ENCODE measurements at regions not wholly inside any gene's neighbourhood (a gene's known extent, or its start where the extent isn't known, plus 50 kb on each side); places are given as distances from the start of the nearest gene placed in this dataset.

DNA sequence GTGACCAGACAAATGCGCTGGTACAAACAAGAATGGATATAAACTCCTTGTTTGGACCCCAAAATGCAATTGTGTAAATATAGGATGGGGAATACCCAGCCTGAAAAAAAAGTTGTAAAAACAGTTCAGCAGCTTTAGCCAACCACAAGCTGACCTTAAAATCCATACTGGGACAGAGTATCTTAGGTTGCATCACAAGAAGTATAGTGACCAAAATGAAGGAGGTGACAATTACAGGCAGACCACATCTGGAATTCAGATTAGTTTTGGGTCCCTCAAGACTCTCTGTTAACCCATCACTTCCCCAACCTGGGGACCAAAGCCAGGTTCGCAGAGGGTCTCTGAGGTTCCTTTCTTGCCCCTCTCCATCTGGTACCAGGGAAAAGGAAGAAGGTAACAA, 115.9 kb upstream of the PRR20G start:
- Histone ChIP-seq H3K9ac (ENCODE audit: low read length) (no peak overlapping the region), H3K27me3 (ENCODE audit: control insufficient read depth in 1 of 2, insufficient read depth in 1 of 2, low read length in 2 of 2) (peaks cover 11 to 25% of the 10 kb centered on the region in 2 experiments), H3K23ac (ENCODE audit: low read length in 2 of 2) (no peak overlapping the region), H3K9me3 (ENCODE audit: control insufficient read depth, low read length) (no peaks in the 10 kb centered on the region), H2BK15ac (ENCODE audit: low read depth, poor library complexity, severe bottlenecking) (no peak overlapping the region), H3K14ac (ENCODE audit: low read length in 2 of 2) (no peak overlapping the region), H3K18ac (ENCODE audit: low read depth in 1 of 2, low read length in 2 of 2) (no peak overlapping the region), H3K4ac (ENCODE audit: low read depth in 1 of 2, low read length in 2 of 2) (no peak overlapping the region), H2BK120ac (ENCODE audit: low read depth, low read length) (no peak overlapping the region), H3K36me3 (ENCODE audit: control insufficient read depth in 1 of 2, insufficient read depth in 2 of 2, low read depth in 1 of 2, low read length in 2 of 2) (no peaks in the 10 kb centered on the region), H3K4me1 (ENCODE audit: control insufficient read depth, insufficient read depth, low read depth, low read length) (no peaks in the 10 kb centered on the region), H3K4me3 (ENCODE audit: insufficient read depth in 1 of 2, low read depth in 1 of 2, low read length in 2 of 2) (no peak overlapping the region), H3K79me1 (replicated peaks; ENCODE audit: low read length, poor library complexity, severe bottlenecking) (no peaks in the 10 kb centered on the region), H2AFZ (ENCODE audit: low read depth, low read length) (no peak overlapping the region), H4K91ac (ENCODE audit: low read length) (no peak overlapping the region), H2BK12ac (ENCODE audit: low read length in 2 of 2) (no peak overlapping the region), H4K8ac (ENCODE audit: low read length) (no peak overlapping the region), H2AK5ac (ENCODE audit: low read length, severe bottlenecking) (no peak overlapping the region), H2BK5ac (ENCODE audit: low read depth, low read length, poor library complexity, severe bottlenecking) (no peak overlapping the region), H3K4me2 (ENCODE audit: low read length, poor library complexity, severe bottlenecking) (no peak overlapping the region), H3K27ac (ENCODE audit: low read length, poor library complexity, severe bottlenecking) (no peak overlapping the region)
- DNase-seq, result no peak
- WGBS, result no CpG with 5 or more reads among the region's 2 CpGs

DNA sequence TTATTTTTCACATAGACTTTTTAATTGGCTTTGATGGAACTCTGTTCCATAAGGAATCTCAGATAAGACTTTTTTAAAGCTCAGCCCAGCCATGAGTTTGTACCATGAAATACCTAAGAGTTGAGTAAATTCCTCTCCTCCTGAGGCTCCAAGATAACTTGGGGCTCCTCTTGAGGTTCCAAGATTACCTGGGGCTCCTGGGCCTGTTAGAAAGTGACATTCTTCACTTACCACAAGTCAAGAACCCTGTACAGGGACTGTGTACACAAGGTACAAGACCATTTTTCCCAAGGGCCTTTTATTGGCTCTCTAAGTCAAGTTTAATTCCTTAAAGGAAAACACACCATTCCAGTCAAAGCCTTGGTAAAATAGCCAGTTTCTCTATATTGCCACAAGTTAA, 111.3 kb upstream of the PRR20G start:
- H3K79me1 ChIP-seq (replicated peaks; ENCODE audit: low read length, poor library complexity, severe bottlenecking), result no peaks in the 10 kb centered on the region
- no peak overlapping the region for H2BK120ac ChIP-seq (ENCODE audit: low read depth, low read length)
- no peak overlapping the region for H2AK5ac ChIP-seq (ENCODE audit: low read length, severe bottlenecking)
- H2BK5ac ChIP-seq (ENCODE audit: low read depth, low read length, poor library complexity, severe bottlenecking), result no peak overlapping the region
- no peak for DNase-seq
- no peak overlapping the region for H3K4me3 ChIP-seq (ENCODE audit: insufficient read depth in 1 of 2, low read depth in 1 of 2, low read length in 2 of 2)
- H3K36me3 ChIP-seq (ENCODE audit: control insufficient read depth in 1 of 2, insufficient read depth in 2 of 2, low read depth in 1 of 2, low read length in 2 of 2), result no peaks in the 10 kb centered on the region
- H3K23ac ChIP-seq (ENCODE audit: low read length in 2 of 2), result no peak overlapping the region
- no peaks in the 10 kb centered on the region for H3K9me3 ChIP-seq (ENCODE audit: control insufficient read depth, low read length)
- no peak overlapping the region for H3K14ac ChIP-seq (ENCODE audit: low read length in 2 of 2)
- no peak overlapping the region for H3K4me2 ChIP-seq (ENCODE audit: low read length, poor library complexity, severe bottlenecking)
- no peak overlapping the region for H4K8ac ChIP-seq (ENCODE audit: low read length)
- no peak overlapping the region for H3K18ac ChIP-seq (ENCODE audit: low read depth in 1 of 2, low read length in 2 of 2)
- no peak overlapping the region for H3K4ac ChIP-seq (ENCODE audit: low read depth in 1 of 2, low read length in 2 of 2)
- H3K27ac ChIP-seq (ENCODE audit: low read length, poor library complexity, severe bottlenecking), result no peak overlapping the region
- H4K91ac ChIP-seq (ENCODE audit: low read length), result no peak overlapping the region
- peaks cover 7% of the 10 kb centered on the region for H3K4me1 ChIP-seq (ENCODE audit: control insufficient read depth, insufficient read depth, low read depth, low read length)
- H2BK12ac ChIP-seq (ENCODE audit: low read length in 2 of 2), result no peak overlapping the region
- H3K27me3 ChIP-seq (ENCODE audit: control insufficient read depth in 1 of 2, insufficient read depth in 1 of 2, low read length in 2 of 2), result peaks cover 24 to 33% of the 10 kb centered on the region in 2 experiments
- no peak overlapping the region for H2AFZ ChIP-seq (ENCODE audit: low read depth, low read length)
- H3K9ac ChIP-seq (ENCODE audit: low read length), result no peak overlapping the region
- H2BK15ac ChIP-seq (ENCODE audit: low read depth, poor library complexity, severe bottlenecking), result no peak overlapping the region

DNA sequence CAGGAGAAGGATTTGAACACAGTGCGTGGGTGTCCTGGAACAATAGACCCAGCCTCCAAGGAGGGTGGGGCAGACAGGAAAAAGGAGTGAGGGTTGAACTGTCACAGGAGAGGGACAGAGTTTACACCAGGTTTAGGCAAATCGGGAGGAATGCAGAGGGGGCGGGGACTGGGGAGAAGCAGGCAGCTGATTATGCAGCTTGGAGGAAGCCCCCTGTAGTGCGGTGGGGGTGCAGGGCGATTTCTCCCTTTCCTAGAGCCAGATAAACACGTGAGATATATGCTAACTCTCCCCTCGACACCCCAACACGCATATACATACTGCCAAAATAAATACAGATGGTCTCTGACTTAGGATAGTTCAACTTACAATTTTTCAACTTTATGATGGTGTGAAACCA, 108.6 kb upstream of the PRR20G start:
- Histone ChIP-seq H4K91ac (ENCODE audit: low read length) (no peak overlapping the region), H2BK15ac (ENCODE audit: low read depth, poor library complexity, severe bottlenecking) (no peak overlapping the region), H2BK120ac (ENCODE audit: low read depth, low read length) (no peak overlapping the region), H3K36me3 (ENCODE audit: control insufficient read depth in 1 of 2, insufficient read depth in 2 of 2, low read depth in 1 of 2, low read length in 2 of 2) (no peaks in the 10 kb centered on the region), H2AK5ac (ENCODE audit: low read length, severe bottlenecking) (no peak overlapping the region), H4K8ac (ENCODE audit: low read length) (no peak overlapping the region), H3K18ac (ENCODE audit: low read depth in 1 of 2, low read length in 2 of 2) (no peak overlapping the region), H3K14ac (ENCODE audit: low read length in 2 of 2) (no peak overlapping the region), H2AFZ (ENCODE audit: low read depth, low read length) (no peak overlapping the region), H3K4me3 (ENCODE audit: insufficient read depth in 1 of 2, low read depth in 1 of 2, low read length in 2 of 2) (no peak overlapping the region), H3K4ac (ENCODE audit: low read depth in 1 of 2, low read length in 2 of 2) (no peak overlapping the region), H3K4me1 (ENCODE audit: control insufficient read depth, insufficient read depth, low read depth, low read length) (peaks cover 7% of the 10 kb centered on the region), H3K27me3 (ENCODE audit: control insufficient read depth in 1 of 2, insufficient read depth in 1 of 2, low read length in 2 of 2) (peaks cover 21 to 58% of the 10 kb centered on the region in 2 experiments), H3K9me3 (ENCODE audit: control insufficient read depth, low read length) (no peaks in the 10 kb centered on the region), H3K9ac (ENCODE audit: low read length) (no peak overlapping the region), H2BK5ac (ENCODE audit: low read depth, low read length, poor library complexity, severe bottlenecking) (no peak overlapping the region), H2BK12ac (ENCODE audit: low read length in 2 of 2) (no peak overlapping the region), H3K4me2 (ENCODE audit: low read length, poor library complexity, severe bottlenecking) (no peak overlapping the region), H3K79me1 (replicated peaks; ENCODE audit: low read length, poor library complexity, severe bottlenecking) (no peaks in the 10 kb centered on the region), H3K23ac (ENCODE audit: low read length in 2 of 2) (no peak overlapping the region), H3K27ac (ENCODE audit: low read length, poor library complexity, severe bottlenecking) (no peak overlapping the region)
- DNase-seq, result no peak
- WGBS, result 6% methylated on average over 3 of the region's 8 CpGs

DNA sequence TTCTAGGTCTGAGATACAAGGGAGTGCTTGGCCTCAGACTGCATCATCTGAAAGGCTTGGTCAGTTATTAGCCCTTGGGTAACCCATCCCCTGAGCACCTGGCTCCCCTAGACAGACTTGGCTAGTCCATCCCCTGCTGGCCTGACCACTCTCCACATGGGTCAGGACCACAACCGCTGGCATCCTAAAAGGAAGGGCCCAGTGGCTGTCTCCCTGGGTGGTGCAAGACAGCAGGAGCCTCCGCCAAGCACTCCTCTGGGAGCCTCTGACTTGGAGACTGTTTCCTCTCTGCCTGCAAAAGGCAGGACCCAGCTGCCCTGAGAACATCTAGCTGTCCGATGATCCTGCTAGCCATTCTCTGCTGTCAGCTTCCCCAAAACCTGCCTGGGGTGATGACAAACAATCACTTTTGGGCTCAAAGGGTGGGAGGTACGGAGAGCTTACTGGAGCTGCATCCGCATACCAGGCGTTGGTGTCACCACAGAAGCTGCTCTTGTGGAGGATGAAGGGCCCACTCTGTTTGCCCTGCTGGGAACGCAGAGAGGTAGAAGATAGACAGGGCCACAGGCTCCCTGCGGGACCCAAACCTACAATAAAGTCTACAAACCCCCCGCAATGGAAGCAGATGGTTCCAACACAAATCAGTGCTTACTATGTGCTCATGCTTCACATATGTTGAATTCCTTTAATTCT, 108.0 kb upstream of the PRR20G start:
- H4K8ac ChIP-seq (ENCODE audit: low read length), result no peak overlapping the region
- H3K4me3 ChIP-seq (ENCODE audit: insufficient read depth in 1 of 2, low read depth in 1 of 2, low read length in 2 of 2), result no peak overlapping the region
- no peak overlapping the region for H2BK120ac ChIP-seq (ENCODE audit: low read depth, low read length)
- H3K4me2 ChIP-seq (ENCODE audit: low read length, poor library complexity, severe bottlenecking), result no peak overlapping the region
- no peak overlapping the region for H3K23ac ChIP-seq (ENCODE audit: low read length in 2 of 2)
- H2BK12ac ChIP-seq (ENCODE audit: low read length in 2 of 2), result no peak overlapping the region
- peaks cover 21 to 65% of the 10 kb centered on the region in 2 experiments for H3K27me3 ChIP-seq (ENCODE audit: control insufficient read depth in 1 of 2, insufficient read depth in 1 of 2, low read length in 2 of 2)
- H3K79me1 ChIP-seq (replicated peaks; ENCODE audit: low read length, poor library complexity, severe bottlenecking), result no peaks in the 10 kb centered on the region
- no peak overlapping the region for H2AFZ ChIP-seq (ENCODE audit: low read depth, low read length)
- no peak overlapping the region for H3K9ac ChIP-seq (ENCODE audit: low read length)
- peaks cover 7% of the 10 kb centered on the region for H3K4me1 ChIP-seq (ENCODE audit: control insufficient read depth, insufficient read depth, low read depth, low read length)
- DNase-seq, result no peak
- H3K14ac ChIP-seq (ENCODE audit: low read length in 2 of 2), result no peak overlapping the region
- H2AK5ac ChIP-seq (ENCODE audit: low read length, severe bottlenecking), result no peak overlapping the region
- WGBS, result 70% methylated on average over 9 of the region's 9 CpGs
- H3K18ac ChIP-seq (ENCODE audit: low read depth in 1 of 2, low read length in 2 of 2), result no peak overlapping the region
- no peak overlapping the region for H2BK15ac ChIP-seq (ENCODE audit: low read depth, poor library complexity, severe bottlenecking)
- H3K27ac ChIP-seq (ENCODE audit: low read length, poor library complexity, severe bottlenecking), result no peak overlapping the region
- no peak overlapping the region for H3K4ac ChIP-seq (ENCODE audit: low read depth in 1 of 2, low read length in 2 of 2)
- H2BK5ac ChIP-seq (ENCODE audit: low read depth, low read length, poor library complexity, severe bottlenecking), result no peak overlapping the region
- no peaks in the 10 kb centered on the region for H3K9me3 ChIP-seq (ENCODE audit: control insufficient read depth, low read length)
- H3K36me3 ChIP-seq (ENCODE audit: control insufficient read depth in 1 of 2, insufficient read depth in 2 of 2, low read depth in 1 of 2, low read length in 2 of 2), result no peaks in the 10 kb centered on the region
- no peak overlapping the region for H4K91ac ChIP-seq (ENCODE audit: low read length)
